ENCODE measurements at regions not wholly inside any gene's neighbourhood (a gene's known extent, or its start where the extent isn't known, plus 50 kb on each side); places are given as distances from the start of the nearest gene placed in this dataset.

DNA sequence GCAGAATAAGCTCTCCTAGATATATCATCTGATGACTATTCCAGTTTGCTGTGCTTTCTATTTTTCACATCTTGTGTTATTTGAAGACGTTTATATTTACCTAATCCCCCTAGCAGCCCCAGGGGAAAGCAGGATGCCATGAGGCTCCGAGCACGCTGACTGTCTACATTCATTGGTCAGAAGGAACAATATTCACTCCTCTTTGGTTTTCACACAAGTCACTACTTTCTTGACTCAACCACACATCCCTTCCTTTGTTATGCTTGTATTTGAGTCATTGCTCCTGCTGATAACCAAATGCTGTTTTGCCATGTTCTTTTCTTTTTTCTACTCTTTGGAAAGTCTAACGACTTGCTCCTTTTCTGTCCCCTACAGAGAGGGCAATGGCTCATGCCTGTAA is 86.5 kb upstream of the SLC38A2 start:
- H3K4me2 ChIP-seq: no peak overlapping the region; the same call in 1 of the 2 replicates
- H3K4me1 ChIP-seq (ENCODE audit: control insufficient read depth in 1 of 2, insufficient read depth in 2 of 2, low read depth in 1 of 2, low read length in 1 of 2): peaks cover 5 to 29% of the 10 kb centered on the region in 2 experiments
- no peaks in the 10 kb centered on the region for H3K79me2 ChIP-seq (ENCODE audit: insufficient read depth)
- TF ChIP-seq, protein P1, sequence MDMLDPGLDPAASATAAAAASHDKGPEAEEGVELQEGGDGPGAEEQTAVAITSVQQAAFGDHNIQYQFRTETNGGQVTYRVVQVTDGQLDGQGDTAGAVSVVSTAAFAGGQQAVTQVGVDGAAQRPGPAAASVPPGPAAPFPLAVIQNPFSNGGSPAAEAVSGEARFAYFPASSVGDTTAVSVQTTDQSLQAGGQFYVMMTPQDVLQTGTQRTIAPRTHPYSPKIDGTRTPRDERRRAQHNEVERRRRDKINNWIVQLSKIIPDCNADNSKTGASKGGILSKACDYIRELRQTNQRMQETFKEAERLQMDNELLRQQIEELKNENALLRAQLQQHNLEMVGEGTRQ (IDR thresholded peaks at IDR 0.05; ENCODE audit: borderline replicate concordance, low read depth, low read length): no peak
- TF ChIP-seq, protein P2, sequence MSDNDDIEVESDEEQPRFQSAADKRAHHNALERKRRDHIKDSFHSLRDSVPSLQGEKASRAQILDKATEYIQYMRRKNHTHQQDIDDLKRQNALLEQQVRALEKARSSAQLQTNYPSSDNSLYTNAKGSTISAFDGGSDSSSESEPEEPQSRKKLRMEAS (IDR thresholded peaks at IDR 0.05; ENCODE audit: low read depth): no peak
- TF ChIP-seq, protein P3, sequence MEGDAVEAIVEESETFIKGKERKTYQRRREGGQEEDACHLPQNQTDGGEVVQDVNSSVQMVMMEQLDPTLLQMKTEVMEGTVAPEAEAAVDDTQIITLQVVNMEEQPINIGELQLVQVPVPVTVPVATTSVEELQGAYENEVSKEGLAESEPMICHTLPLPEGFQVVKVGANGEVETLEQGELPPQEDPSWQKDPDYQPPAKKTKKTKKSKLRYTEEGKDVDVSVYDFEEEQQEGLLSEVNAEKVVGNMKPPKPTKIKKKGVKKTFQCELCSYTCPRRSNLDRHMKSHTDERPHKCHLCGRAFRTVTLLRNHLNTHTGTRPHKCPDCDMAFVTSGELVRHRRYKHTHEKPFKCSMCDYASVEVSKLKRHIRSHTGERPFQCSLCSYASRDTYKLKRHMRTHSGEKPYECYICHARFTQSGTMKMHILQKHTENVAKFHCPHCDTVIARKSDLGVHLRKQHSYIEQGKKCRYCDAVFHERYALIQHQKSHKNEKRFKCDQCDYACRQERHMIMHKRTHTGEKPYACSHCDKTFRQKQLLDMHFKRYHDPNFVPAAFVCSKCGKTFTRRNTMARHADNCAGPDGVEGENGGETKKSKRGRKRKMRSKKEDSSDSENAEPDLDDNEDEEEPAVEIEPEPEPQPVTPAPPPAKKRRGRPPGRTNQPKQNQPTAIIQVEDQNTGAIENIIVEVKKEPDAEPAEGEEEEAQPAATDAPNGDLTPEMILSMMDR (IDR thresholded peaks at IDR 0.05): no peak
- H2AFZ ChIP-seq (ENCODE audit: low read depth): no peak overlapping the region
- H3K9ac ChIP-seq: no peak overlapping the region
- no peaks in the 10 kb centered on the region for H3K9me2 ChIP-seq
- H4K20me1 ChIP-seq (ENCODE audit: insufficient read depth): no peaks in the 10 kb centered on the region
- peak overlapping the region in 1 of 2 experiments; percentile 19; a peak in 1 of 4 replicates for H3K27ac ChIP-seq (ENCODE audit: low read depth in 2 of 2, low read length in 1 of 2)
- H3K4me3 ChIP-seq (ENCODE audit: low read depth in 2 of 2, low read length in 1 of 2): no peak overlapping the region
- DNase-seq: no peak
- H3K36me3 ChIP-seq (replicated peaks in 1 of 2; ENCODE audit: control insufficient read depth in 1 of 2, insufficient read depth in 2 of 2, low read length in 1 of 2): no peaks in the 10 kb centered on the region
- ChIA-PET POLR2A (no interaction called here), CTCF (no interaction called here)
- no peaks in the 10 kb centered on the region for H3K9me3 ChIP-seq
- H3F3A ChIP-seq (replicated peaks; ENCODE audit: insufficient read depth): peaks cover 23% of the 10 kb centered on the region
- WGBS (ENCODE audit: low lambda C conversion rate): 93% methylated on average over 4 of the region's 4 CpGs
- no peaks in the 10 kb centered on the region for H3K27me3 ChIP-seq (ENCODE audit: insufficient read depth)

DNA sequence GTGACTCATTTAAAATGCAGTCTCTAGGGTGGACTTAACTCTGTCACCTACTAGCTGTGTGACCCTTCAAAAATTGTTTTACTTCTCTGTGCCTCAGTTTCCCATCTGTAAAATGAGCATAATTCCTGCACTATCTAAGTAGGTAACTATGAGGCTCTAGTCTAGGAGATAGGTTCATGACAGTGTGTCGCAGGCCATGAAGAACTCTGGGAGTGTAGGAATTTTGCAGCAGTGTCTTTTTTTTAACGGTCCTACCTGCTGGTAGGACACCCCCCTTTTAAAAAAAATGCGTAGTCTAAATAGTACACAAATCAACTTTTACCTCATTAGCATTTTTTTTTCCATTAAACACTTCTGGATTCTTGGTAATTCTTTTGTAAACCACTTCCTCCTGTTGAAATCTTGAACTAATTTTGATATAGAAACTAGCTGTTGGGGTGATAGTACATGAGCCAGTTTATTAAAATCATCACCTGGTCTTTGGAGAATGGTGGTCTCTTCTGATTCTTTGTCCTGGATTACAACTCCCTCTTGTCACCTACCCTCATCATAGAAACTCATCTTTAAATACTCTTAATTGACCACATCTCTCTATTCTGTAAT is 86.0 kb upstream of the SLC38A2 start:
- H2AFZ ChIP-seq (ENCODE audit: low read depth): no peak overlapping the region
- H3K9me2 ChIP-seq: no peaks in the 10 kb centered on the region
- POLR2A ChIA-PET: no interaction called here
- WGBS (ENCODE audit: low lambda C conversion rate): 91% methylated on average over 3 of the region's 3 CpGs
- peaks cover 5 to 29% of the 10 kb centered on the region in 2 experiments for H3K4me1 ChIP-seq (ENCODE audit: control insufficient read depth in 1 of 2, insufficient read depth in 2 of 2, low read depth in 1 of 2, low read length in 1 of 2)
- no peak overlapping the region for H3K9ac ChIP-seq
- no peak overlapping the region for H3K4me3 ChIP-seq (ENCODE audit: low read depth in 2 of 2, low read length in 1 of 2)
- H3K9me3 ChIP-seq: no peaks in the 10 kb centered on the region
- CTCF ChIA-PET: no interaction called here
- H4K20me1 ChIP-seq (ENCODE audit: insufficient read depth): no peaks in the 10 kb centered on the region
- H3K27me3 ChIP-seq (ENCODE audit: insufficient read depth): no peaks in the 10 kb centered on the region
- no peak overlapping the region; the same call in 1 of the 2 replicates for H3K4me2 ChIP-seq
- no peak for DNase-seq
- no peaks in the 10 kb centered on the region for H3K36me3 ChIP-seq (replicated peaks in 1 of 2; ENCODE audit: control insufficient read depth in 1 of 2, insufficient read depth in 2 of 2, low read length in 1 of 2)
- H3F3A ChIP-seq (replicated peaks; ENCODE audit: insufficient read depth): peaks cover 23% of the 10 kb centered on the region
- H3K27ac ChIP-seq (ENCODE audit: low read depth in 2 of 2, low read length in 1 of 2): no peak overlapping the region; a peak in 1 of 4 replicates
- no peak for TF ChIP-seq NRF1 (IDR thresholded peaks at IDR 0.05; ENCODE audit: low read depth, low read length)
- TF ChIP-seq, protein P3 (IDR thresholded peaks at IDR 0.05): no peak
- no peak for TF ChIP-seq EP300 (IDR thresholded peaks at IDR 0.05; ENCODE audit: borderline replicate concordance in 1 of 2, low read depth in 1 of 2, low read length in 1 of 2)
- TF ChIP-seq ELF1 (IDR thresholded peaks at IDR 0.05): no peak
- no peak for TF ChIP-seq GATA2 (CRISPR knock-in tag; IDR thresholded peaks at IDR 0.05)
- TF ChIP-seq, protein P2 (IDR thresholded peaks at IDR 0.05; ENCODE audit: low read depth): no peak
- TF ChIP-seq CHD2 (IDR thresholded peaks at IDR 0.05; ENCODE audit: low read length, partially characterized antibody): no peak
- no peak for TF ChIP-seq YY1 (IDR thresholded peaks at IDR 0.05; ENCODE audit: low read depth)
- TF ChIP-seq RXRA (IDR thresholded peaks at IDR 0.05; ENCODE audit: borderline replicate concordance, low read depth): no peak
- no peak for TF ChIP-seq FOSL2 (IDR thresholded peaks at IDR 0.05; ENCODE audit: borderline replicate concordance, low read depth)
- no peak for TF ChIP-seq SIN3A (IDR thresholded peaks at IDR 0.05; ENCODE audit: borderline replicate concordance, low read depth, low read length)
- TF ChIP-seq TCF12 (IDR thresholded peaks at IDR 0.05): no peak
- no peak for TF ChIP-seq TEAD4 (IDR thresholded peaks at IDR 0.05; ENCODE audit: borderline replicate concordance, insufficient read depth)
- TF ChIP-seq MEF2A (IDR thresholded peaks at IDR 0.05; ENCODE audit: borderline replicate concordance, low read depth): no peak
- no peak for TF ChIP-seq MXI1 (IDR thresholded peaks at IDR 0.05; ENCODE audit: low read depth, low read length)
- H3K79me2 ChIP-seq (ENCODE audit: insufficient read depth): no peaks in the 10 kb centered on the region
